ENCODE measurements at regions not wholly inside any gene's neighbourhood (a gene's known extent, or its start where the extent isn't known, plus 50 kb on each side); places are given as distances from the start of the nearest gene placed in this dataset.

DNA sequence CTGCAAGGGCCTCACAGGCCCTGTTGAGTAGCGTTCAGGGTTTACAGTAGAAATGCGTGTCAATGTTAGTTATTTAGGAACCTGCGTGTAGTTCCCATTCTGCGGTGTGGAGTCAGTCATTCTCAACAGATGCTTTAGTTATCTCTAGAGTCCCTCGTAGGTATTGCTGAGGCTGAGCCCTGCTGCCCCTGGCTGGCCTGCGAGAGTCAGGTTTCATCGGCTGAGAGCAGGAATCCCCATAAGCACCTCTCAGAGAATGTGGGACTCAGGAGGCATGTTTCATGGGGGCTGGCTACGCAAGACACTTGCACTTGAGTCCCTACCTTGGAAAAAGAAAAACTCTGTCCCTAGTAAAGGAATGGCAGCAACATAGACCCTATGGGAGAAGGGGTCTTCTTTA, 347.5 kb upstream of the ASIC2 start:
- no peak for DNase-seq (ENCODE audit: low read depth in 2 of 2)

DNA sequence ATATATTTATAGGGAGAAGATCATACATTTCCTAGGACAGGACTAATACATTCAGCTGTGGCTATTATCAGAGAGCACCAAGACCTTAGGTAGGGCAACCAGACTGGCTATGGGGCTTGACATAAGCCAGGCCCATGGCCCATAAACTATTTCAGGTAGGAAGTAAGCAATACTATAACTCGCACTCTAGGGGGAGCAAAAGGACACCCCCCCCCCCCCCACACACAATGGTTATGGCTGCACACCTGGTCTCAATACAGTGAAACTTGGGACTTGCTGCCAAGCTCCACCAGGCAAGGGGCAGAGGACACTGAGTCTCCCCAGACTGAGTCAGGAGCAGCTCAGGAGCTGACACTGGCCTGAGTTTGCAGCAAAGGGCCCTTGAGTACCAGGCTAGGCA, 348.9 kb upstream of the ASIC2 start:
- no peak for DNase-seq (ENCODE audit: low read depth in 2 of 2)

DNA sequence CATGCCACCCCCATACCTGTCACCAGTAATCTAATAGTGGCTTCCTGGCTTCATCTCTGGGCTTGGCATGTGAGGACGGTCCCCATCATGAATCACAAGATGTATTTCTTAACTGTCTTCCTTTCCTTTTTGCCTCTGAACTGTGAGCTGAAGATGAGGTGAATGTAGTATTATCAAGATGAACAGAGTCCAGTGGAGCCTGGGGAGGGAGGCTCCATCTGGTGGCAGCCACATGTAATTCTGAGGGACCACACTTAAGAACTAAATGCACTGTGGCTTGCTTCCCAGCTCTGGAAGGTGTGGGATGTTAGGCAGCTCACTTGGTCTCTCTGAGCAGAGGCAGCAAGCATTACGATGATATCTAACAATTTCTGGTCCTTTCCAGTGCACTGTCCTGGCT, 354.9 kb upstream of the ASIC2 start:
- no peak for DNase-seq (ENCODE audit: low read depth in 2 of 2)

DNA sequence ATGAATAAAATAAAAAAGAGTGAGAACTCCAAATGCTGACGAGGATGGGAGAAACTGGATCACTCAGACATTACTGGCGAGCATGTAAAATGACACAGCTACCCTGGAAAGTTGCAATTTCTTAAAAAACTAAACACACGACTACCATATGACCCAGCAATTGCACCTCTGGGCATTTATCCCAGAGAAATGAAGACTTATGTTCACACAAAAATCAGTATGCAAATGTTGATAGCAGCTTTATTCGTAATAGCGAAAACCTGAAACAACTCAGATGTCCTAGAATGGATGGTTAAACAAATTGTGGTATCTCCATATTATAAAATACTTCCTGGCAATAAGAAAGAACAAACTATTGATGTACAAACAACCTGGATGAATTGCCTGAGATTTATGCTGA, 357.2 kb upstream of the ASIC2 start:
- no peak for DNase-seq (ENCODE audit: low read depth in 2 of 2)

DNA sequence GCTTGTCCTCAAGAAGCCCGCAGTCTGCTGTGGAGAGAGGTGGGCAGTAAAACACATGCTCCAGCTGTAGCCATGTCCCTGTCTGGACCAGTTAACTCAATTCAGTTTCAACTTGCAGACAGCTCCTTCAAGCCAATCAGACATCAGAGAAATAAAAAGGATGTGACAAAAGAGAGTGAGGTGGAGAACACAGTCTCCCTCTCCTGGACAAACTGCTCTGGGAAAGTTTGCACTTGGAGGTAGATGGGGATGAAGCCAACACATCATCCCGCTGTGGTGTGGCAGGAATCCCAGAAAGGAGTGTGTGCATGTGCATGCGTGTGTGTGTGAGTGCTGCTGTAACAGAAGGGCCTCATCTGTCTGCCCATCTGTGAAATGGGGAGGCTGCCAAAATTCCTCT, 358.6 kb upstream of the ASIC2 start:
- DNase-seq (ENCODE audit: low read depth in 2 of 2), result no peak

DNA sequence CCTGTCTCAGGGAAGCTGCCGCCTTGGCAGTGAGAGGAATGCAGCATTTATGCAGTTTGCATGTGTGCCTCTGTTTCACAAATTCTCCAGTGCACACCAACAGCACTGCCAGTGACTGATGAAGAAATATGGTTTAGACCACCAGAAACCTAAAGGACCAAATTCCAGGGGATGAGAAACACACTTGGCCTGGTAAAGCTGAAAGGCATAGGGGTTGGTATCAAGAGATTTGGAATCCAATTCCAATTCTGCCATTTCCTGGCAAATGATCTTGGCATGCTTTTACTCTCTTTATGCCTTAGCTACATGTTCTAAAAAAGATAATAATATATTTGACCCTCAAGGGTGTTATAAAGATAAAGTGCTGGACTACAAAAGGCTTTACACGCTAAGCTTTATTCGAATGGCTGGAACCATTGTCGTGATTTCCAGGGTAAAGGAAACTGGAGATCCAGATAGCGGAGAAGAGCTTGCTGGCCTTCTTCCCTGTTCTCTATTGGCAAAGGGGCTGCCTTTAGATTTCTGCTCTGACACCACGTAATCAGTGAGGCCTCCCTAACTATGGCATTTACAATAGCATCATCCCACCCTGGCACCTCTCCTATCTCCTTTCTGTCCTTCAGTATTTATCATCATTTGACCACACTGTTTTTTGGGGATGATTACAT, 359.8 kb upstream of the ASIC2 start:
- no peak for DNase-seq (ENCODE audit: low read depth in 2 of 2)

DNA sequence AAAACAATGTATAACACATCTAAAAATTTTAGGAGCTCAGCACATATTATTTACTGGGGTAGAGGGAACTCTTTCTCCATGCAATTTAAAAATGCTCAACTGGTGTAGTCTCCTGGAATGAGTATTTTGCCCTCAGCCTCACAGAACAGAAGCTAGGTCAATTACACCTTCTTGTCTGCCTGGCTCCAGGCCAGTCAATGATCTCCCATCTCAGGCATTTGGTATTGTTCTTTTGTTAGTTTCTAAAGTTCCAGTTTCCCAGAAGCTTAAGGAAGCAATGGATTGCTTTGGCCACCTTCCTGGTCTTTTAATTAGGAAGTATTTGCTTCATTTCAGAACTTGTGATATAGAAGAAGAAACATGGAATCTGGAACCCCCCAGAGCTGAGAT, 360.3 kb upstream of the ASIC2 start:
- DNase-seq (ENCODE audit: low read depth in 2 of 2), result no peak

DNA sequence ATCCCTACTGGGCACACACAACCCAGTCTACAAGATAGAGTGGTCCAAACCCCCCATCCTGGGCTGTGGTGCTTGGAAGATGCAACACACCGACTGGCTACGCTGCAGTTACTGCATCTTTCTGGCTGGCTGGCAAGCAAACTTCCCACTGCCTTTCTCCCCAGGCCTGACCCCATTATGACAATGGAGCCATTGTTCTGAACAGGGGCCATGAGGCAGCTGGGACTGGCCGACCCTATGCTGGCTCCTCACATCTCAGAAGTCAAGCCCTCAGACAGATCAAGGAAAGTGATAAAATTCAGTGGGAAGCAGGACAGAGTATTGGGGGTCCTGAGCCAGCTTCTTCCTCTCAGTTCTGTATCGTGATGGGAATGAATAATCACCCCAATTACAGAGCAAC, 364.1 kb upstream of the ASIC2 start:
- no peak for DNase-seq (ENCODE audit: low read depth in 2 of 2)

DNA sequence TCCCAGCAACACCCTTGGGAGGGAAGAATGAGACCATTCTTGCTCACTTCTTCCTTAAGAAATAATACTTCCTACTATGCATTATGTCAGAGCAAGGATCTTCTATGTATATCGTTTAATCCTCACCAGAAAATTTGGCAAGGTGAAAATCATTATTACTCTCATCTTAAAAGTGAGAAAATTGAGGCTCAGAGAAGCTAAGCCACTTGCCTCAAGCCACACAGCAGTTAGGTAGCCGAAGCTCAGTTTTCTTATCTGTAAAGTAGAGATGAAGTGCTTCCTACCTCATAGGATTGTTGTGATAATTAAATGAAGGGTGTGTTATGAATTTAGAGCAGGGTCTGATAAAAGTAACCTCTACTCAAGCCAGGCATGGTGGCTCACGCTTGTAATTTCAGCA, 368.9 kb upstream of the ASIC2 start:
- no peak for DNase-seq (ENCODE audit: low read depth in 2 of 2)

DNA sequence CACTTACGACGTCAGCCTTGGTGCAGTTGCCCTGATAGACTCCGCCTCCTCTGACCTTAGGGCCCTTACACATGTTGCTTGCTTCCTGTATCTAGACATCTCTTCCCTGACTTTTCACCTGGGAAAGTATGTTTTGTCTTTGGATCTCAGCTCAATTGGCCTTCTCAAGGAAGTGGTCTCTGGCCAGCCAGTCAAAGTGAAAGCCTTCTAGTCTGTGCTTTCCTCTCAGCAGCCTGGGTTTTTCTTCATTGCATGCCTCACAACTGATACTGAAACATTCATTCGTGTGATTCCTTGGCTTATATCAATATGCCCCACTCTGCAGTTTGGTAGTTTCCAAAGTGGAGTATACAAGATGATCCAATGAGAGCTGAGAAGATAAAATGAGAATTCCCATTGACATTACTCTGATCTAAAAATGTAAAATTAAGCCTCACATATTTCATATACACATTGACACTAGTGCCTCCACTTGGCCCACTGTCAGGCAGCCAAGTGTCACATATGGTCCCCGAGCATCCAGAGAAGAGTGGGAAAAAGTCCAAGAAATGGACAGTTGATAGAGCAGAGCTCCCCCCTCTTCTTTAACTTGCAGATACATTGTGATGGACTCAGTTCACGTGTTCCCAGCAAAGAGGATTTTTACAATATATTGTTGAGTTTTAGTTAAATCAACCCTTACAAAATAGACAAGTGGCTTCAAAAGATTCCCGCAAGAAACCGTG, 371.2 kb upstream of the ASIC2 start:
- no peak for DNase-seq (ENCODE audit: low read depth in 2 of 2)

DNA sequence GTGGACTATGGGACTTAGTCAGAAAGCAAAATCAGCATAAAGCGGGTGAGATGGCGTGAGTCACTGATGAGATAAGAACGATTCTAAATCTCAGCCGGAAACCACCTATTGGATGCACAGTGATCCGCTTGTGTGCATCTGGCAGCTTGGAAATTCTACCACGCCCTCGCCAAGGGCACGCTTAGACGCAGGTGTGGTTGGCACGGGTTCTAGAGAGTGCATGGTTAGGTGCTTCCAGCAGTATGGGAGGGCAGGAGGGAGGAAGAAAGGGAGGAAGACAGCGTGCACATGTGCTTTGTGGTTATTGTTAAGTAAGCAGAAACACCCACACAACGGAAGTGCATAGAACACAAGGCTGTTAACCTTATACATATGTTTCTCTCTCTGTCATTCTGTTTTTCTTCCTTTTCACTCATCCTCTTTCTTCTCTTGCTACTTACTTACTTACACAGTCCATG, 374.0 kb upstream of the ASIC2 start:
- no peak for DNase-seq (ENCODE audit: low read depth in 2 of 2)

DNA sequence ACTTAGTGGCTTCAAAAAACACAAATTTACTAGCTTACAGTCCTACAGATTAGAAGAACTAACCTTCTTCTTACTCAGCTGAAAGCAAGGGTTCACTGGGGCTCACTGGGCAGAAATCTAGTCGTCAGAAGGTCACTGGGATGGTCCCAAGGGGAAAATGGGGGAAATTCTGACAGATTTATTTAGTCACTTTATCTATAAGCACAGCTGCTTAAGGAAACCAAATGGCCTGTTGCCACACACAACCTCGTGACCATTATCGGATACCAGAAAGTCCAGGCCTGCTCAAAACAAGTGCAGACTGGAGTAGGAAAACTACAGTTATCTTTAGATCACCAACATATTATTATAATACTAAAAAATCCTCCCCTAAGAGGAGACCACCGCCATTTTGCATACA, 374.6 kb upstream of the ASIC2 start:
- DNase-seq (ENCODE audit: low read depth in 2 of 2), result no peak

DNA sequence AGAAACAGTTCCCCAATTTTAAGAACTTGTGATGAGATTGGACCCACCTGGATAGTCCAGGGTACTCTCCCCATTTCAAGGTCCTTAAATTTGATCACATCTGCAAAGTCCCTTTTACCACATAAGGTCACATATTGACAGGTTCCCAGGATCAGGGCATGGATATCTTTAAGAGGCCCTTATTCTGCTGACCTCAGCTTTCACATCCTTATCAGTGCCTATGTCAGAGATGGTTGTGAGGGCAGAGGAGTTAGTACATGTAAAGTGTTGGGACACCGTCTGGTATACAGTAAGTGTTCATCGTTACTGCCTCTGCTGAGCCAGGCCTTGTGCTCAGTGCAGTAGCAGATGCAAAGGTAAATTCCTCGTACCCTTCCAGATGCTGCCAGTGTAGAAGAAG, 375.4 kb upstream of the ASIC2 start:
- no peak for DNase-seq (ENCODE audit: low read depth in 2 of 2)

DNA sequence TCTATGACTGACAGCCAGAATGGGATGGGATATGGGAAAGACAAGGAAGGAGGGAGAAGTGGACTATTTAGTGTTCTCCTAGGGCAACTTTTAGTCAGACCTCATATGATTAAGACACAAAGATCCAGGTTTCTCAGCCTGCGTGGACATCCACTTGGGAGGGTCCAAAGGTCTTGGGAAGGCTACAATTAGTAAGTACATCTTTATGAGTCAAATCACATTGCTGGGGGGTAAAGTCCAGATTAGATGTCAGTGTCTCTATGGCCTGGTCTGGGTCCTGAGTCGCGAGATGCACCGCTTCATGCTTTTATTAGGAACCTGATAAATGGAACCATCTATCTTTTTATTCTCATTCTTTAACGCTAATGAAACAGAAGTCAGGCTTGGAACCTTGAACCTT, 378.4 kb upstream of the ASIC2 start:
- DNase-seq (ENCODE audit: low read depth in 2 of 2), result no peak

DNA sequence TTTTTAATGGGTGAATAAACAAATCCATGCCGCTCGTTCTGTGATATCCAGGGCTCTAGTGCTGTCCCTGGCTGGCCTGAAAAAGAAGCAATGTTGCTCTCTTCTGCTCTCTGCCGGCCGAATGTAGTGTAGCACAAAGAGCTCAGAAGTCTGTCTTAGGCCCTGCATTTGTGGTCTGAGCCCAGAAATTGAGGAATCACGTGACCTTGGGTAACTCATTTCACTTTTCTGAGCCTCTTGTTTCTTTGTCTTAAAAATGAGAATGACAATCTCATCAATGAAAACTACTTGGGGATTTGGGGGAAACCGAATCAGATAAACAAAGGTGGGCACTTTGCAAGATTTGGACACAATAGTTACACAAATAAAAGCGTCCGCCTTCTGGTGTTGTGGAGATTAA, 381.6 kb upstream of the ASIC2 start:
- DNase-seq (ENCODE audit: low read depth in 2 of 2), result no peak

DNA sequence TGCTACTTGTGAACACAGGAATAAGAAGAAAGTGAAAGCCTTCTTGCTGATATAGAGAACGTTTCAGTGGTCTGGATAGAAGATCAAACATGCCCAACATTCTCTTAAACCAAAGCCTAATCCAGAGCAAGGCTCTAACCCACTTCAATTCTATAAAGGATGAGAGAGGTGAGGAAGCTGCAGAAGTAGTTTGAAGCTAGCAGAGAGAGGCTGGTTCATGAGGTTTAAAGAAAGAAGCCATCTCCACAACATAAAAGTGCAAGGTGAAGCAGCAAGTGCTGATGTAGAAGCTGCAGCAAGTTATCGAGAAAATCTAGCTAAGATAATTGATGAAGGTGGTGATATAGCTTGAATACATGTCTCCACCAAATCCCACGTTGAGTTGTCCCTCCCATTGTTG, 383.3 kb upstream of the ASIC2 start:
- no peak for DNase-seq (ENCODE audit: low read depth in 2 of 2)

DNA sequence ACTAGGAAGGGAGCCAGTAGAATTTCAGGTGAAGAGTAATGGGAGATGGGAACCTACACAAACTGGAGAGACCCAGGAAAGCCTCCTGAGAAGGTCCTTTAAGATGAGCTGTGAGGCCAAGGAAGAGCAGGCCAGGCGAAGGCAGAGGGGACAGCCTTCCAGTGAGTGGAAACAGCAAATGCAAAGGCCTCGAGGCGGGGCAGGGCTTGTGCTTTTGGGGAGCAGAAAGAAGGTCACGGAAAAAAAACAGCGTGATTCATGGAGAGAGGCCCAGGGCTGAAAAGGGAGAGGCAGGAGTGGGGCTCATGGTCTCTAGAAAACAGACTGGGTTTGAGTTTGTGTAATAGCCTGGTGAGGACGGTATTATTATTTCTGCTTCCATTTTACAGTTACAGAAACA, 386.5 kb upstream of the ASIC2 start:
- no peak for DNase-seq (ENCODE audit: low read depth in 2 of 2)

DNA sequence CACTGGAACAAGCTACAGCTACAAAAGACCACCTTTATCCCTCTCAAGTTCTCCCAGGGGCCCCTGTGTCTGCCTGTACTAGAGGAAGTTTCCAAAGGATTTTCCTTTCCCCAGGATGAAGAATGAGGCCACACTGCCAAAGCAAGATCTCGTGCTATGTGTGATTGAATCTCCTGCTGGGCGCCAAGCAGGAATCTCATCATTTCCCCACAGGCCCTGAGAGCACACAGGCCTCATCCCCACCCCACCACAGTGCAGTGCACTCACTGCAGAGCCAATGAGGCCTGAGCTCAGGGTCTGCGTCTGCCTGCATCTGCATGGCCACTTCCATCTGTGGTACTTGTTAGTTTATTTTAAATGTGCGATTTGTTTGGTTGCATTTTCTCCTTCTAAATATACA, 387.4 kb upstream of the ASIC2 start:
- no peak for DNase-seq (ENCODE audit: low read depth in 2 of 2)

DNA sequence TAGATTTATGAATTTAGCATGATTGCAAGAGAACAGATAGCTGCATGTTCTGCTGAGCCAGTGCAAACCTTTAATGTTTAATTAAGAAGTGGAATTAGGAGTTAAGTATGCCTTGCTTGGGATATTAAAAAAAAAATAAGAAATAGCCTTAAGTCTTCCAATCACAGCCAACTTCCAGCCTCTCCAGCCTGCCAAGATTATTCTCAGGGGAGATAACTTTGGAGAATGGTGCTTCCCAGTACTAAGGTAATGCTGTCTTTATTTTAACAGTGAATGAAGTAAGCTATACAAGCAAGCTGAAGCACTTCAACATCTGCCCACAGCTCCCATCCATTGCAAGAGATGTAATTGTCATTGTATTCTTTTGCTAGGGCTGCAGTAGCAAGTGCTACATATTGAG, 389.5 kb upstream of the ASIC2 start:
- no peak for DNase-seq (ENCODE audit: low read depth in 2 of 2)

DNA sequence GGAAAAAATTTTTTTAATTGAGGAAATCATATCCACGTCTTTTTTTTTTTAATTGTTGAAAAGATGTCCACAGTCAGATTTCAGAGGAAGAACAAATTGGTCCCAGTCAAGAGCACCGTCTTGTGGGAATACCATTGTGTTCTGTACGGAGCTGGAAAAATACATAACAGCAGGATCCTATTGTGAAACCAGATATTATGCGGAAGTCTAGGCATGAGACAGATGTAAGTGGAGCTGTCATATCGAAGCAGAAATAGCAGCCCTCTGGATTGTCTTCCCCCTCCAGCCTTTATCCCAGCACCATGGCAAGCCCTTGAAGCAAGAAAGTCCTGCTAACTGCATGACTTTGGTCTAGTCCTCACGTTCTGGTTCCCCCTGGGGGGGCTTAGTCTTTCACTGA, 391.6 kb upstream of the ASIC2 start:
- no peak for DNase-seq (ENCODE audit: low read depth in 2 of 2)

DNA sequence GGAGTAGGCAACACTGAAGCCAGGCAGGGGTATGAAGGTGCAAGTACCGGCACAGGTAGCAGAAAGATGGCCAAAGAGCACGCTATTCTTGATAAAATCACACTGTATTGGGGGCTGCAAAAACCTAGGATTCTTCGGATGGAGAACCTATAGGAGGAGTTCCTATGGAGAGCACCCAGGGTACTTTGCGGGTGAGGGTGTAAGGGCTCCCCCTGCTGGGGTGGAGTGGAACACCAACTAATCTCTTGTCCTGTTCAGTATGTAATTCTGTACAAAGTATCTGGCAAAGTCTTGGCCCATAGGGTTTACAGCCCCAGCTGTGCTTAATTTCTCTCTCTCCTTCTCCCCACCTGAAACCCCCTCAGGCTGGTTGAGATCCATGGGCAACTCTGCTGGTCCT, 393.1 kb upstream of the ASIC2 start:
- no peak for DNase-seq (ENCODE audit: low read depth in 2 of 2)

DNA sequence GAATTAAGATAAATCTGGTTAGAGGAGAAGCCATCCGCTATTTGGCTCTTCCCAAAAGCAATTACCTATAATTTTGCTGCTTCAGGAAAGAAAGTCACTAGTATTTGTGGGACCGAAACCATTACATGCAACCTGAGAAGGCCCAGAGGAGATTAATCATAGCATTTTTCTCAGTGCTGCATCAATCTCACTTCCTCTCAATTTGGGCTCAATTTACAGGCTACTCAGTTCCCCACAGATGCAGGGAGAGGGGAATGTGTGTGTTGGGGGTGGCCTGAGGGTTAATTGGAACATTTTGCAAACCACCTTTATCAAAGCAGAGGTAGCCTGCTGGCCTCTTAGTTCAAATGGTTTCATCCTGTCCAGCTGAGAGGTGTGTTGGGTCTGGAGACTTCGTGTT, 394.7 kb upstream of the ASIC2 start:
- no peak for DNase-seq (ENCODE audit: low read depth in 2 of 2)

DNA sequence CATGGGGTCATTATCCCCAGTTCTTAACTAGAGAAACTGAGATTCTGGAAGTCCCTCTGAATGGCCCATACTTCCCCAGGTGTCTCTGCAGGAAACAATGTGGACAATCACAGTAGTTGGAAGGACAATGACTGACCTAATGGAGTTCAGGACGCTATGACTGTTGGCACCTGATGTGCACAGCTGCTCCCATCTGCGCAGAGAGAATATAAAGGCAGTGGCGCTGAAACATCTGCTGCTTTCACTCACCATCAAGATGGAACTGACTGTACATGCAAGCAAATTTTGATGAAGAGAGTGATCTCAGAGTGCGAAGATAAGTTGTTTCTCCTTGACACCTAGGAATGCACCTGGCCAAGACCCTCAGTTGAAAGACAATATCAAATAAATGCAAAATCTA, 395.7 kb upstream of the ASIC2 start:
- no peak for DNase-seq (ENCODE audit: low read depth in 2 of 2)

DNA sequence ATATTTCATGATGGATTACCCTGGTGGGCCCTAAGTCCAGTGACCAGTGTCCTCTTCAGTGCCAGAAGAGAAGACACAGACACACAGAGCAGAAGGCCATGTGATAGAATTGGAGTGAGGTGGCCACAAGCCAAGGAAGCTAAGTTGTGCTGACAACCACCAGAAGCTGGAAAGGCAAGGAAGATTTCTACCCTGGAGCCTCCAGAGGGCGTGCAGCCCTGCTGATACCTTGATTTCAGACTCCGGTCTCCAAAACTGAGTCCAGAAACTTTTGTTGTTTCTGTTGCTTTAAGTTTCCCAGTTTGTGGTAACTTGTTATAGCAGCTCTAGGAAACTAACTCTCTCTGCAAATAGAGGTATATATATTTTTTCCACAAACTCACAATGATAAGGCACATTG, 396.6 kb upstream of the ASIC2 start:
- DNase-seq (ENCODE audit: low read depth in 2 of 2), result no peak

Measured in stimulated activated CD4-positive, alpha-beta T cell treated with anti-CD3 and anti-CD28 coated beads, Interleukin-1b, Interleukin-23, amount 100 ng/mL, for 1 hour (primary cell).